ENCODE measurements at regions not wholly inside any gene's neighbourhood (a gene's known extent, or its start where the extent isn't known, plus 50 kb on each side); places are given as distances from the start of the nearest gene placed in this dataset.

DNA sequence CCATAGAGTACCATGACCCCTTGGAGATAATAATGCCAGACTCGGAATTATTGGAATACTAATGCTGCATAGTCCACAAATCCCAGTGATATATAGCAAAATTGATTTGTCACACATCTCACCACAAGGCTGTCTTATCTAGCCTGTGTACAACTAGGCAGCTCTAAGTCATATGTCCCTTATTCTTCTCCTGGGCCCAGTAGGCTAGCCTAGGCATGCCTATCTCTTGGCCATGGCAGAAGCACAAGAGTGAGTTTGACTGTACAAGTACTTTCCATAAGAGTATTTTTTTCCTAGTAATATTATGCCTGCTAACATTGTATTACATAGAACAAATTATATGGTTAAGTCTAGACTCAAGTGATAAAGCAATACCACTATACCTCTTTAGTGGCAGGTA, 1122.1 kb upstream of the SEL1L start:
- no peak overlapping the region for H3K4me3 ChIP-seq
- peaks cover 3% of the 10 kb centered on the region for H3K4me1 ChIP-seq
- TF ChIP-seq POLR2AphosphoS5 (IDR thresholded peaks at IDR 0.05; ENCODE audit: insufficient read depth in 1 of 2, low read depth in 1 of 2) = peak in 1 of 2 donors; percentile 10
- TF ChIP-seq, protein P1, sequence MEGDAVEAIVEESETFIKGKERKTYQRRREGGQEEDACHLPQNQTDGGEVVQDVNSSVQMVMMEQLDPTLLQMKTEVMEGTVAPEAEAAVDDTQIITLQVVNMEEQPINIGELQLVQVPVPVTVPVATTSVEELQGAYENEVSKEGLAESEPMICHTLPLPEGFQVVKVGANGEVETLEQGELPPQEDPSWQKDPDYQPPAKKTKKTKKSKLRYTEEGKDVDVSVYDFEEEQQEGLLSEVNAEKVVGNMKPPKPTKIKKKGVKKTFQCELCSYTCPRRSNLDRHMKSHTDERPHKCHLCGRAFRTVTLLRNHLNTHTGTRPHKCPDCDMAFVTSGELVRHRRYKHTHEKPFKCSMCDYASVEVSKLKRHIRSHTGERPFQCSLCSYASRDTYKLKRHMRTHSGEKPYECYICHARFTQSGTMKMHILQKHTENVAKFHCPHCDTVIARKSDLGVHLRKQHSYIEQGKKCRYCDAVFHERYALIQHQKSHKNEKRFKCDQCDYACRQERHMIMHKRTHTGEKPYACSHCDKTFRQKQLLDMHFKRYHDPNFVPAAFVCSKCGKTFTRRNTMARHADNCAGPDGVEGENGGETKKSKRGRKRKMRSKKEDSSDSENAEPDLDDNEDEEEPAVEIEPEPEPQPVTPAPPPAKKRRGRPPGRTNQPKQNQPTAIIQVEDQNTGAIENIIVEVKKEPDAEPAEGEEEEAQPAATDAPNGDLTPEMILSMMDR (IDR thresholded peaks at IDR 0.05) = no peak
- no peaks in the 10 kb centered on the region for H3K36me3 ChIP-seq
- no peaks in the 10 kb centered on the region for H3K9me3 ChIP-seq
- intact Hi-C loops (cut with DNase I) = no loop called here
- no peak overlapping the region for H3K27ac ChIP-seq
- no peak for DNase-seq (ENCODE audit: extremely low spot score in 2 of 2)
- no peaks in the 10 kb centered on the region for H3K27me3 ChIP-seq

DNA sequence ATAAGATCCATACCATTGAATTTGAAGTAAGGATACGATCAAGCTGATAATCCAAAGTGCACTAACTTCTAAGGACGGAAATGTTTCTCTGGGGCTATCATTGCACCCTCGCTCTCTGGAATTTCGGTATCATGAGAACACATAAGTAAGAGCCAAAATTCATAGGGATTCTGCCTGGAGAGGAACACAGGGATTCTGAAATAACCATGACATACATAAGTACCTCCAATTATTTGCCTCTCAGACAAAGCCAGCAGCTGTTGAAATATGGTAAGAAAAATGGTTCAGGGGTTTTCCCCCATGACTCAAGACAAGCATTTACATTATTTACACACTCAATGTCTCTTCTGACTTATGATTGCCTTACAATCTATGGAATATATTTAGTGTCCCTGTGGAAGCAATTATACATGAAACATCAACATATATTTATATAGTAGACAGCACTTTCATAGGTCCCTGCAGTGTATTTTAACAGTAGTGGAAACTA, 1123.6 kb upstream of the SEL1L start:
- H3K27ac ChIP-seq = no peak overlapping the region
- intact Hi-C loops (cut with DNase I) = no loop called here

DNA sequence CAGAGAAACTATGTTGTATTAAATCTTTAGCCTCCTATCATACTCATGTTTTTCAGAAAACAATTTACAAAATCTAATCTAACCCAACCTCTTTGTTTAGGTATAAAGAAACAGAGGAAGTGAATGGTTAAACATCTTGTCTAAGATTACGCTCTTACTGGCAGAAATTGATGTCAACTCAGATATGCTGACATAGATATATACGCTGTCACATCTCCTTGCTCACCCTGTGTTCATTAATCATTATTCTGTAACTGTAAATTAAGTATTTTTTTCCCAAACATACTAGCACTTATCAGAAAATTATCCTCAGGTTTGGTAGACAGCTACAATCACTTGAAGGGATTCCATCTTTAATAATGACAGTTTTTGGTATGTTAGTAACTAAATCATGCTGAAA, 1127.6 kb upstream of the SEL1L start:
- Histone ChIP-seq H3K27ac (no peak overlapping the region), H3K4me1 (no peaks in the 10 kb centered on the region), H3K36me3 (no peaks in the 10 kb centered on the region), H3K27me3 (no peaks in the 10 kb centered on the region), H3K4me3 (no peak overlapping the region), H3K9me3 (no peaks in the 10 kb centered on the region)
- DNase-seq (ENCODE audit: extremely low spot score in 2 of 2) = no peak
- TF ChIP-seq POLR2A (IDR thresholded peaks at IDR 0.05) (no peak), POLR2AphosphoS5 (IDR thresholded peaks at IDR 0.05; ENCODE audit: insufficient read depth in 1 of 2, low read depth in 1 of 2) (no peak)
- TF ChIP-seq, protein P1 (IDR thresholded peaks at IDR 0.05) = no peak
- intact Hi-C loops (cut with DNase I) = no loop called here

More for the DNA sequence above, 1123.6 kb upstream of the SEL1L start:
- no peak overlapping the region for H3K4me3 ChIP-seq
- H3K4me1 ChIP-seq = peaks cover 3% of the 10 kb centered on the region
- TF ChIP-seq, protein P1 (IDR thresholded peaks at IDR 0.05) = no peak
- TF ChIP-seq POLR2AphosphoS5 (IDR thresholded peaks at IDR 0.05; ENCODE audit: insufficient read depth in 1 of 2, low read depth in 1 of 2) (no peak), POLR2A (IDR thresholded peaks at IDR 0.05) (no peak)
- no peaks in the 10 kb centered on the region for H3K36me3 ChIP-seq
- DNase-seq (ENCODE audit: extremely low spot score in 2 of 2) = no peak
- H3K9me3 ChIP-seq = no peaks in the 10 kb centered on the region
- no peaks in the 10 kb centered on the region for H3K27me3 ChIP-seq

DNA sequence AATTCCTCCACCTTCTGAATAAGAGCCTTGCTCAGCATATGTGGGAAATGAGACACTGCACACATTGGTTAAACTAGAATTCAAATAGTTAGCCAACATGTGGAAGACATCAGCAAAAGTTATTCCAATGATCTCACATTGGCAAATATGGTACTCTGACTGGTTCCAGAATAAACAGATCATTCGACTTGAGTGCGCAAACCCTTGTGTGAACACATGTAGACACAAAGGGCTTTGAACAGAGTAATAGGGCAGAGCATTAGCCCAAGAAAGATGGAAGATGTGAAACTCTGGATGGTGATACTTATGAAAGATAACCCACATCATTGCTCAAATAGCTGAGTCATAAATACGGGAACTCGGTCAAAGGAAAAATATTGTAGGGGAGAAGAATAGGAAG, 1133.4 kb upstream of the SEL1L start:
- no peak overlapping the region for H3K27ac ChIP-seq

DNA sequence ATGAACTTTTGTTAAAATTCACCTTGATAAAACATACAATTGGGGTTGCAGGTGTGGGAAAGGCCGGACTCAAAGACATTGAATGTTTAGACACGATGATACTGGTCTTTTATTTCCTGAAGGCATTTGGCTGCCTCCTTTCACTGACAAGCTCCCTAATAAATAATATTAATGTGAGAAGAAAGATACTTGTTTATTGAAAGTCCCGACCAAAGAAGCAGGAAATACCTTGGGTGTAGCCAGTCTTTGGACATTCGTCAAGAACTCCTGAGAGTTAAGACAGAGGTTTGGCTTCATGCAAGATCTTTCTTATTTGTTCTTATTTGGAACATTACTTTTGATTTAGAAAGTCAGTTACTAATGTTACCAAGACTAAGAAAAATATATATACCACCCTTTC, 1133.8 kb upstream of the SEL1L start:
- no peaks in the 10 kb centered on the region for H3K4me1 ChIP-seq
- DNase-seq (ENCODE audit: extremely low spot score in 2 of 2) = no peak
- H3K27ac ChIP-seq = no peak overlapping the region
- no peaks in the 10 kb centered on the region for H3K27me3 ChIP-seq
- intact Hi-C loops (cut with DNase I) = no loop called here
- H3K36me3 ChIP-seq = no peaks in the 10 kb centered on the region
- peak in 1 of 2 donors; percentile 52 for TF ChIP-seq POLR2AphosphoS5 (IDR thresholded peaks at IDR 0.05; ENCODE audit: insufficient read depth in 1 of 2, low read depth in 1 of 2)
- TF ChIP-seq POLR2A (IDR thresholded peaks at IDR 0.05) = no peak
- TF ChIP-seq, protein P1 (IDR thresholded peaks at IDR 0.05) = no peak
- no peaks in the 10 kb centered on the region for H3K9me3 ChIP-seq
- H3K4me3 ChIP-seq = no peak overlapping the region

More for the DNA sequence above, 1133.4 kb upstream of the SEL1L start:
- no peaks in the 10 kb centered on the region for H3K9me3 ChIP-seq
- no peak overlapping the region for H3K4me3 ChIP-seq
- H3K36me3 ChIP-seq = no peaks in the 10 kb centered on the region
- intact Hi-C loops (cut with DNase I) = no loop called here
- DNase-seq (ENCODE audit: extremely low spot score in 2 of 2) = no peak
- H3K4me1 ChIP-seq = no peaks in the 10 kb centered on the region
- H3K27me3 ChIP-seq = no peaks in the 10 kb centered on the region
- TF ChIP-seq POLR2A (IDR thresholded peaks at IDR 0.05) = no peak
- no peak for TF ChIP-seq POLR2AphosphoS5 (IDR thresholded peaks at IDR 0.05; ENCODE audit: insufficient read depth in 1 of 2, low read depth in 1 of 2)
- TF ChIP-seq, protein P1 (IDR thresholded peaks at IDR 0.05) = no peak

All from vagina (tissue), 2 donors.